ENCODE measurements at regions not wholly inside any gene's neighbourhood (a gene's known extent, or its start where the extent isn't known, plus 50 kb on each side); places are given as distances from the start of the nearest gene placed in this dataset.

- TF ChIP-seq CTCF (IDR thresholded peaks at IDR 0.05) (no peak), POLR2A (IDR thresholded peaks at IDR 0.05) (no peak)
Measured at GRCh38 chr12:5210923-5211290, 167.2 kb downstream of the KCNA5 start.

All from sigmoid colon (tissue), 3 donors.